SK-N-MC (cell line): ENCODE measurements at regions not wholly inside any gene's neighbourhood (a gene's known extent, or its start where the extent isn't known, plus 50 kb on each side); places are given as distances from the start of the nearest gene placed in this dataset.

ENCODE experiments used
- EZH2 ChIP-seq: fragments of 200-600 bp; sonication (generic); IDR thresholded peaks from one replicate; pipeline ENCODE4 v1.6.1; 2017; ENCODE audit warnings: antibody characterized with exemption
- FOXP2 ChIP-seq: optimal IDR thresholded peaks from 2 replicates; pipeline ENCODE3; 2011; ENCODE audit warnings: mild to moderate bottlenecking, moderate library complexity; ENCODE audit not compliant: insufficient read depth; ENCODE audit errors: extremely low read length, control extremely low read depth
- POLR2AphosphoS5 ChIP-seq: IDR thresholded peaks from 2 replicates; pipeline ENCODE4 v1.6.1; 2012; ENCODE audit warnings: mild to moderate bottlenecking, low read depth, low read length, borderline replicate concordance

DNA sequence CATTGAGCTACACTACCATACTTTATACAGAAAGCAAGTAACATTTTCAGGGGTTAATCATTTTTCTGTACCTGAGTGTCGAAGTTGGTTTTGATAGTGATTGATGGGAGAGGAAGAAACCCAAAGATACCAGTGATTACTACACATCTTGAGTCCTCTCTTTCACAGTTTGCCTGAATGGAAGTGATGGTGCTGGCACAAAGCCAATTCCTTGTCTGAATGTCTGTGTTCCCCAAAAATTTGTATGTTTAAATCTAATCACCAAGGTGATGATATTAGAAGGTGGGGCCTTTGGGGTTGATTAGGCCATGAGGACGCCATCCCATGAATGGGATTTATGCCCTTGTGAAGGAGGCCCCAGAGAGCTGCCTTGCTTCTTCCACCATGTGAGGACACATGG lies 696.9 kb upstream of the ANKRD30A start:
- no peak for TF ChIP-seq EZH2
- no peak for TF ChIP-seq POLR2AphosphoS5
- TF ChIP-seq FOXP2, result no peak
